ENCODE measurements at regions not wholly inside any gene's neighbourhood (a gene's known extent, or its start where the extent isn't known, plus 50 kb on each side); places are given as distances from the start of the nearest gene placed in this dataset.

GRCh38 chr5:17326600-17327037 is 109.2 kb downstream of the BASP1 start:
- Mint-ChIP-seq H3K27me3 (ENCODE audit: low read depth) (peaks cover 8% of the 10 kb centered on the region), H3K27ac (peak overlapping the region in 1 of 3 experiments; percentile 24), H3K36me3 (ENCODE audit: low read depth) (no peaks in the 10 kb centered on the region), H3K4me1 (no peaks in the 10 kb centered on the region), H3K9me3 (peaks cover 8% of the 10 kb centered on the region), H3K4me3 (no peak overlapping the region)
- TF ChIP-seq CTCF (IDR thresholded peaks at IDR 0.05; ENCODE audit: unreplicated experiment in 3 of 3), result no peak

GRCh38 chr5:17327048-17327625 is 109.7 kb downstream of the BASP1 start:
- Mint-ChIP-seq H3K27me3 (ENCODE audit: low read depth) (peaks cover 8% of the 10 kb centered on the region), H3K36me3 (ENCODE audit: low read depth) (no peaks in the 10 kb centered on the region), H3K9me3 (peaks cover 9% of the 10 kb centered on the region), H3K27ac (peak overlapping the region in 1 of 3 experiments; percentile 24), H3K4me3 (no peak overlapping the region), H3K4me1 (peaks cover 1% of the 10 kb centered on the region)
- no peak for TF ChIP-seq CTCF (IDR thresholded peaks at IDR 0.05; ENCODE audit: unreplicated experiment in 3 of 3)

GRCh38 chr5:17329571-17329970 is 112.1 kb downstream of the BASP1 start:
- Mint-ChIP-seq H3K4me3 (no peak overlapping the region), H3K4me1 (peaks cover 9% of the 10 kb centered on the region), H3K9me3 (peaks cover 16% of the 10 kb centered on the region), H3K27me3 (ENCODE audit: low read depth) (peaks cover 5% of the 10 kb centered on the region), H3K36me3 (ENCODE audit: low read depth) (no peaks in the 10 kb centered on the region), H3K27ac (no peak overlapping the region)
- no peak for TF ChIP-seq CTCF (IDR thresholded peaks at IDR 0.05; ENCODE audit: unreplicated experiment in 3 of 3)

GRCh38 chr5:17330386-17330785 is 113.0 kb downstream of the BASP1 start:
- TF ChIP-seq CTCF (IDR thresholded peaks at IDR 0.05; ENCODE audit: unreplicated experiment in 3 of 3), result no peak
- Mint-ChIP-seq H3K27me3 (ENCODE audit: low read depth) (peaks cover 5% of the 10 kb centered on the region), H3K36me3 (ENCODE audit: low read depth) (no peaks in the 10 kb centered on the region), H3K27ac (no peak overlapping the region), H3K4me3 (no peak overlapping the region), H3K9me3 (peaks cover 13% of the 10 kb centered on the region), H3K4me1 (peaks cover 13% of the 10 kb centered on the region)

GRCh38 chr5:17331651-17332050 is 114.2 kb downstream of the BASP1 start:
- TF ChIP-seq CTCF (IDR thresholded peaks at IDR 0.05; ENCODE audit: unreplicated experiment in 3 of 3), result no peak
- Mint-ChIP-seq H3K27ac (no peak overlapping the region), H3K36me3 (ENCODE audit: low read depth) (no peaks in the 10 kb centered on the region), H3K4me1 (peaks cover 20% of the 10 kb centered on the region), H3K27me3 (ENCODE audit: low read depth) (peaks cover 8% of the 10 kb centered on the region), H3K4me3 (no peak overlapping the region), H3K9me3 (peaks cover 18% of the 10 kb centered on the region)

GRCh38 chr5:17333755-17334154 is 116.3 kb downstream of the BASP1 start:
- H3K27ac Mint-ChIP-seq, result no peak overlapping the region
- H3K36me3 Mint-ChIP-seq (ENCODE audit: low read depth), result no peaks in the 10 kb centered on the region
- H3K9me3 Mint-ChIP-seq, result peaks cover 24% of the 10 kb centered on the region
- no peak for TF ChIP-seq CTCF (IDR thresholded peaks at IDR 0.05; ENCODE audit: unreplicated experiment in 3 of 3)
- peaks cover 20% of the 10 kb centered on the region for H3K4me1 Mint-ChIP-seq
- H3K27me3 Mint-ChIP-seq (ENCODE audit: low read depth), result peaks cover 8% of the 10 kb centered on the region
- no peak overlapping the region for H3K4me3 Mint-ChIP-seq

Data from nephron (organoid).